ENCODE measurements at regions not wholly inside any gene's neighbourhood (a gene's known extent, or its start where the extent isn't known, plus 50 kb on each side); places are given as distances from the start of the nearest gene placed in this dataset.

GRCh38 chr3:181860235-181860634, 148.5 kb downstream of the SOX2 start:
- TF ChIP-seq CTCF (conservative IDR thresholded peaks at IDR 0.05) (no peak), ZFX (IDR thresholded peaks at IDR 0.05) (no peak)

Measured in C4-2B (cell line).